ENCODE measurements at regions not wholly inside any gene's neighbourhood (a gene's known extent, or its start where the extent isn't known, plus 50 kb on each side); places are given as distances from the start of the nearest gene placed in this dataset.

DNA sequence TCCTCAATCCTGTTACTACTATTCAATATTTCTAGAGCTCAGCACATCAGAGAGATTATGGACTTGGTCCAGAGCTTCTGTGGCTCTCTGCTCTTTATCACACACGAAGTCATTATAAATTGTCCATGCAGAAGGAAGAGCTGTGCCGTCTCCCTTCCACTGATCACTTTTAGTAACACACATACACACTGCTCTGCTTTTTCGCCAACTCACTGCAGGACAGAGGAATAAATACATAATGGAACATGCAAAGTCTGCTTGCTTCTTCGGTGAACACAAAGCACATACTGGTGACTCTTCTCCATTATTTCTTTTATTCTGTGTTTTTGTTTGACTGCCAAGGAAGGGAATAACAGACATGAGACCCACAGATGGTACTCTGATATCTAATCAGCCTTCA lies 1000.0 kb upstream of the TENM4 start:
- TF ChIP-seq, protein P1, sequence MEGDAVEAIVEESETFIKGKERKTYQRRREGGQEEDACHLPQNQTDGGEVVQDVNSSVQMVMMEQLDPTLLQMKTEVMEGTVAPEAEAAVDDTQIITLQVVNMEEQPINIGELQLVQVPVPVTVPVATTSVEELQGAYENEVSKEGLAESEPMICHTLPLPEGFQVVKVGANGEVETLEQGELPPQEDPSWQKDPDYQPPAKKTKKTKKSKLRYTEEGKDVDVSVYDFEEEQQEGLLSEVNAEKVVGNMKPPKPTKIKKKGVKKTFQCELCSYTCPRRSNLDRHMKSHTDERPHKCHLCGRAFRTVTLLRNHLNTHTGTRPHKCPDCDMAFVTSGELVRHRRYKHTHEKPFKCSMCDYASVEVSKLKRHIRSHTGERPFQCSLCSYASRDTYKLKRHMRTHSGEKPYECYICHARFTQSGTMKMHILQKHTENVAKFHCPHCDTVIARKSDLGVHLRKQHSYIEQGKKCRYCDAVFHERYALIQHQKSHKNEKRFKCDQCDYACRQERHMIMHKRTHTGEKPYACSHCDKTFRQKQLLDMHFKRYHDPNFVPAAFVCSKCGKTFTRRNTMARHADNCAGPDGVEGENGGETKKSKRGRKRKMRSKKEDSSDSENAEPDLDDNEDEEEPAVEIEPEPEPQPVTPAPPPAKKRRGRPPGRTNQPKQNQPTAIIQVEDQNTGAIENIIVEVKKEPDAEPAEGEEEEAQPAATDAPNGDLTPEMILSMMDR (IDR thresholded peaks at IDR 0.05; ENCODE audit: insufficient read depth, low read length), result no peak
- TF ChIP-seq POLR2AphosphoS5 (IDR thresholded peaks at IDR 0.05; ENCODE audit: low read depth) (no peak), GABPA (IDR thresholded peaks at IDR 0.05; ENCODE audit: low read depth) (no peak)

All from HL-60 (cell line).